Mesendoderm (in vitro differentiated cells): ENCODE measurements at regions not wholly inside any gene's neighbourhood (a gene's known extent, or its start where the extent isn't known, plus 50 kb on each side); places are given as distances from the start of the nearest gene placed in this dataset.

Experiments used
- DNase-seq: peaks from one replicate; pipeline ENCODE4 v3.0.0; 2013
- H2AK5ac ChIP-seq: 2 replicates; pipeline ENCODE4 v1.6.1; 2013; ENCODE audit warnings: low read length, inconsistent platforms
- H2BK120ac ChIP-seq: 2 replicates; pipeline ENCODE4 v1.6.1; 2013; ENCODE audit warnings: low read depth, mild to moderate bottlenecking, low read length, moderate library complexity, mixed read lengths
- H2BK15ac ChIP-seq: replicated peaks from 2 replicates; pipeline ENCODE4 v1.6.1; 2013; ENCODE audit warnings: low read depth, mild to moderate bottlenecking, moderate library complexity
- H2BK5ac ChIP-seq: 2 replicates; pipeline ENCODE4 v1.6.1; 2013; ENCODE audit warnings: low read length, inconsistent platforms
- H3K18ac ChIP-seq: 2 replicates; pipeline ENCODE4 v1.6.1; 2013; ENCODE audit warnings: mild to moderate bottlenecking, low read length, mixed read lengths
- H3K23ac ChIP-seq: one replicate; pipeline ENCODE4 v1.6.1; 2013; ENCODE audit warnings: low read length
- H3K27ac ChIP-seq: 2 replicates; pipeline ENCODE4 v1.5.1; 2013; ENCODE audit warnings: low read depth, mild to moderate bottlenecking, inconsistent platforms, low read length, moderate library complexity
- H3K27me3 ChIP-seq: 2 replicates; pipeline ENCODE4 v1.6.1; 2013; ENCODE audit warnings: low read length, control low read depth, mild to moderate bottlenecking, inconsistent platforms; ENCODE audit not compliant: insufficient read depth, poor library complexity
- H3K36me3 ChIP-seq: 2 replicates; pipeline ENCODE4 v1.6.1; 2013; ENCODE audit warnings: low read length, inconsistent platforms; ENCODE audit not compliant: control insufficient read depth, insufficient read depth
- H3K4ac ChIP-seq: one replicate; pipeline ENCODE4 v1.6.1; 2013; ENCODE audit warnings: low read depth, mild to moderate bottlenecking, low read length, moderate library complexity
- H3K4me1 ChIP-seq: 2 replicates; pipeline ENCODE4 v1.6.1; 2013; ENCODE audit warnings: low read depth, low read length, inconsistent platforms; ENCODE audit not compliant: control insufficient read depth
- H3K4me2 ChIP-seq: 2 replicates; pipeline ENCODE4 v1.6.1; 2013; ENCODE audit warnings: low read length
- H3K4me3 ChIP-seq: 2 replicates; pipeline ENCODE4 v1.5.1; 2013; ENCODE audit warnings: mild to moderate bottlenecking, low read length
- H3K56ac ChIP-seq: one replicate; pipeline ENCODE4 v1.6.1; 2013; ENCODE audit warnings: low read length
- H3K79me1 ChIP-seq: 2 replicates; pipeline ENCODE4 v1.6.1; 2013; ENCODE audit warnings: low read length, inconsistent platforms
- H3K79me2 ChIP-seq: 2 replicates; pipeline ENCODE4 v1.6.1; 2013; ENCODE audit warnings: mild to moderate bottlenecking, low read length; ENCODE audit not compliant: control insufficient read depth, insufficient read depth
- H3K9ac ChIP-seq: 2 replicates; pipeline ENCODE4 v1.6.1; 2013; ENCODE audit warnings: low read length, inconsistent platforms
- H4K5ac ChIP-seq: one replicate; pipeline ENCODE4 v1.6.1; 2013; ENCODE audit warnings: low read length
- H4K8ac ChIP-seq: one replicate; pipeline ENCODE4 v1.6.1; 2013; ENCODE audit warnings: low read depth, mild to moderate bottlenecking, control low read depth, low read length, moderate library complexity
- WGBS: extraction: QIAGEN DNeasy Blood & Tissue Kit; methylation state at CpG from one replicate; pipeline ENCODE4 v1.1.7; 2013; ENCODE audit warnings: low lambda C conversion rate, missing lambda C conversion rate; ENCODE audit not compliant: insufficient coverage; ENCODE audit errors: extremely low coverage; 5-methylcytosine and 5-hydroxymethylcytosine counted together

GRCh38 chr1:23639460-23640095 lies 52.0 kb upstream of the RPL11 start:
- DNase-seq = no peak
- Histone ChIP-seq H3K4me2 (no peak overlapping the region), H3K23ac (no peak overlapping the region), H3K36me3 (no peaks in the 10 kb centered on the region), H2BK15ac (no peak overlapping the region), H2AK5ac (no peak overlapping the region), H3K27me3 (no peaks in the 10 kb centered on the region), H3K27ac (no peak overlapping the region), H3K79me2 (no peaks in the 10 kb centered on the region), H2BK120ac (no peak overlapping the region), H3K18ac (no peak overlapping the region), H4K8ac (no peak overlapping the region), H3K9ac (no peak overlapping the region), H3K4me3 (no peak overlapping the region), H2BK5ac (no peak overlapping the region), H3K4ac (no peak overlapping the region), H3K56ac (no peak overlapping the region), H3K4me1 (peaks cover 11% of the 10 kb centered on the region), H3K79me1 (no peaks in the 10 kb centered on the region), H4K5ac (no peak overlapping the region)
- WGBS = no CpG with 5 or more reads among the region's 7 CpGs

GRCh38 chr1:23638786-23639241 lies 52.8 kb upstream of the RPL11 start:
- H3K27me3 ChIP-seq = no peaks in the 10 kb centered on the region
- H4K8ac ChIP-seq = no peak overlapping the region
- whole genome bisulfite sequencing = no CpG with 5 or more reads among the region's 5 CpGs
- H3K4ac ChIP-seq = no peak overlapping the region
- no peak overlapping the region for H2BK120ac ChIP-seq
- peaks cover 15% of the 10 kb centered on the region for H3K4me1 ChIP-seq
- H3K56ac ChIP-seq = no peak overlapping the region
- no peak overlapping the region for H4K5ac ChIP-seq
- no peak overlapping the region for H3K4me2 ChIP-seq
- H3K23ac ChIP-seq = no peak overlapping the region
- no peak for DNase-seq
- H3K18ac ChIP-seq = no peak overlapping the region
- no peak overlapping the region for H3K9ac ChIP-seq
- H2AK5ac ChIP-seq = no peak overlapping the region
- H2BK15ac ChIP-seq = no peak overlapping the region
- no peak overlapping the region for H2BK5ac ChIP-seq
- H3K79me1 ChIP-seq = no peaks in the 10 kb centered on the region
- no peak overlapping the region for H3K4me3 ChIP-seq
- H3K36me3 ChIP-seq = no peaks in the 10 kb centered on the region
- H3K27ac ChIP-seq = no peak overlapping the region
- no peaks in the 10 kb centered on the region for H3K79me2 ChIP-seq

GRCh38 chr1:23638188-23638619 lies 53.4 kb upstream of the RPL11 start:
- no CpG with 5 or more reads among the region's 4 CpGs for WGBS
- H3K4me1 ChIP-seq = peaks cover 15% of the 10 kb centered on the region

GRCh38 chr1:23636009-23636408 lies 55.6 kb upstream of the RPL11 start:
- Histone ChIP-seq H2BK5ac (no peak overlapping the region), H4K8ac (no peak overlapping the region), H4K5ac (no peak overlapping the region), H3K18ac (no peak overlapping the region), H3K27me3 (no peaks in the 10 kb centered on the region), H3K9ac (no peak overlapping the region), H2BK15ac (no peak overlapping the region), H3K4me2 (no peak overlapping the region), H3K23ac (no peak overlapping the region), H3K27ac (no peak overlapping the region), H3K4me3 (no peak overlapping the region), H3K36me3 (no peaks in the 10 kb centered on the region), H3K4me1 (peaks cover 15% of the 10 kb centered on the region), H3K79me2 (no peaks in the 10 kb centered on the region), H3K79me1 (no peaks in the 10 kb centered on the region), H2AK5ac (peak overlapping the region; percentile 15), H3K56ac (peak overlapping the region; percentile 30), H3K4ac (peak overlapping the region; percentile 88), H2BK120ac (no peak overlapping the region)
- no peak for DNase-seq
- no CpG with 5 or more reads among the region's 7 CpGs for WGBS

More at GRCh38 chr1:23638188-23638619, 53.4 kb upstream of the RPL11 start:
- H3K4ac ChIP-seq = no peak overlapping the region
- no peak overlapping the region for H2BK5ac ChIP-seq
- no peaks in the 10 kb centered on the region for H3K27me3 ChIP-seq
- H3K56ac ChIP-seq = peak overlapping the region; percentile 56
- peak overlapping the region; percentile 40 for H3K9ac ChIP-seq
- H3K36me3 ChIP-seq = no peaks in the 10 kb centered on the region
- no peak overlapping the region for H3K23ac ChIP-seq
- no peak overlapping the region for H3K4me2 ChIP-seq
- H3K4me3 ChIP-seq = no peak overlapping the region
- no peak overlapping the region for H2AK5ac ChIP-seq
- H4K5ac ChIP-seq = no peak overlapping the region
- no peak overlapping the region for H2BK120ac ChIP-seq
- H3K18ac ChIP-seq = no peak overlapping the region
- no peak overlapping the region for H3K27ac ChIP-seq
- no peak overlapping the region for H4K8ac ChIP-seq
- DNase-seq = no peak
- no peaks in the 10 kb centered on the region for H3K79me1 ChIP-seq
- no peaks in the 10 kb centered on the region for H3K79me2 ChIP-seq
- no peak overlapping the region for H2BK15ac ChIP-seq

- Histone ChIP-seq H3K56ac (peak overlapping the region; percentile 88), H2BK5ac (peak overlapping the region; percentile 91), H3K18ac (peak overlapping the region; percentile 16), H3K27me3 (no peaks in the 10 kb centered on the region), H4K5ac (no peak overlapping the region), H2BK15ac (no peak overlapping the region), H3K79me2 (no peaks in the 10 kb centered on the region), H2AK5ac (peak overlapping the region; percentile 100), H3K4me2 (no peak overlapping the region), H3K79me1 (no peaks in the 10 kb centered on the region), H3K36me3 (no peaks in the 10 kb centered on the region), H2BK120ac (peak overlapping the region; percentile 32), H3K4me3 (no peak overlapping the region), H3K4ac (peak overlapping the region; percentile 88), H3K27ac (no peak overlapping the region), H4K8ac (no peak overlapping the region), H3K23ac (no peak overlapping the region), H3K9ac (peak overlapping the region; percentile 46), H3K4me1 (peaks cover 15% of the 10 kb centered on the region)
- no CpG with 5 or more reads among the region's 17 CpGs for WGBS
- peak; percentile 79 for DNase-seq
Measured at GRCh38 chr1:23634840-23635651, 56.6 kb upstream of the RPL11 start.
